ENCODE measurements at regions not wholly inside any gene's neighbourhood (a gene's known extent, or its start where the extent isn't known, plus 50 kb on each side); places are given as distances from the start of the nearest gene placed in this dataset.

DNA sequence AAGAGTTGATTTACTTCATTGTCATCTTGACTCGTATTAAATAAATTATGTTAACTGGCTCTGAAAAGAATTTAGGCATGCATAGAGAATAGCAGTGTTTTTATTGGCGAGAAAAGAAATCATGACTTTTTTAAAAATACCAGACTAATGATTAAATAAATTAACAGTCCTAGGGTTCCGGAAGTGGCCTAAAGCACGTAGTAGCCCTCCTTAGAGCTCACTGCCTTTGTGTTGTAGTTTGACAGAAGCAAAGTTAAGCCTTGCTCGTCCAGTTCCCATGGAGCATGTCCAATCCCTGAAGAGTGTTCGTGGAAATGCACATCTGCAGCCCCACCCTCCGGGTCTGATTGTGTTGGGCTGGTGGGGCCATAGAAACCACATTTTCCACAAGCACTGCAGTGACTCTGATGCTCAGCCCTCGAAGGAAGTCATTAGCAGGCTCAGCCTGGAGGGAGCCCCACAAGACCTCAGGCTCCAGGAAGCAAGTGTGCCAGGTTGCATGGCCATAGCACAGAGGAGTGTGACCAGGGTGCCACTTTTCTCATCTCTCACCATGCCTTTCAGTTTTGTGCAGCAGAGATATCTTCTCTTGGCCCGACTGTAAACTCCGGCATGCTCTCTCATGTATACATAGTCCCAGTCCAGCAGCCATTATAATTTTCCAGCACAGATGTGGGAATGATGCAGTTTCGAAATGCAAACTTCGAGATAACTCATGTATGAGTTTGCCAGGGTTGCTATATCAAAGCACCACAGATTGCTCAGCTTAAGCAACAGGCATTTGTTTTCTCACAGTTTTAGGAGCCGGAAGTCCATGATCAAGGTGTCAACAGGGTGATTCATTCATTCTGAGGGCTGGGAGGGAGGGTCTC is 188.6 kb upstream of the SH3BP4 start:
- intact Hi-C loops (cut with micrococcal nuclease) = no loop called here
- Mint-ChIP-seq H3K9me3 (no peaks in the 10 kb centered on the region), H3K36me3 (no peaks in the 10 kb centered on the region), H3K27me3 (ENCODE audit: low read depth in 2 of 2) (peaks cover 10 to 13% of the 10 kb centered on the region in 2 donors), H3K27ac (no peak overlapping the region), H3K4me1 (no peaks in the 10 kb centered on the region), H3K4me3 (no peak overlapping the region)
- Histone ChIP-seq H3K4me1 (ENCODE audit: control insufficient read depth, insufficient read depth, low read length) (no peaks in the 10 kb centered on the region), H3K36me3 (ENCODE audit: control insufficient read depth, insufficient read depth, low read length) (no peaks in the 10 kb centered on the region), H3K9me3 (ENCODE audit: control insufficient read depth, insufficient read depth, low read length) (no peaks in the 10 kb centered on the region), H3K27me3 (ENCODE audit: control insufficient read depth, insufficient read depth, low read length) (no peaks in the 10 kb centered on the region), H3K27ac (ENCODE audit: low read length) (no peak overlapping the region), H3K4me3 (ENCODE audit: low read length) (no peak overlapping the region)
- TF ChIP-seq, protein P1, sequence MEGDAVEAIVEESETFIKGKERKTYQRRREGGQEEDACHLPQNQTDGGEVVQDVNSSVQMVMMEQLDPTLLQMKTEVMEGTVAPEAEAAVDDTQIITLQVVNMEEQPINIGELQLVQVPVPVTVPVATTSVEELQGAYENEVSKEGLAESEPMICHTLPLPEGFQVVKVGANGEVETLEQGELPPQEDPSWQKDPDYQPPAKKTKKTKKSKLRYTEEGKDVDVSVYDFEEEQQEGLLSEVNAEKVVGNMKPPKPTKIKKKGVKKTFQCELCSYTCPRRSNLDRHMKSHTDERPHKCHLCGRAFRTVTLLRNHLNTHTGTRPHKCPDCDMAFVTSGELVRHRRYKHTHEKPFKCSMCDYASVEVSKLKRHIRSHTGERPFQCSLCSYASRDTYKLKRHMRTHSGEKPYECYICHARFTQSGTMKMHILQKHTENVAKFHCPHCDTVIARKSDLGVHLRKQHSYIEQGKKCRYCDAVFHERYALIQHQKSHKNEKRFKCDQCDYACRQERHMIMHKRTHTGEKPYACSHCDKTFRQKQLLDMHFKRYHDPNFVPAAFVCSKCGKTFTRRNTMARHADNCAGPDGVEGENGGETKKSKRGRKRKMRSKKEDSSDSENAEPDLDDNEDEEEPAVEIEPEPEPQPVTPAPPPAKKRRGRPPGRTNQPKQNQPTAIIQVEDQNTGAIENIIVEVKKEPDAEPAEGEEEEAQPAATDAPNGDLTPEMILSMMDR (IDR thresholded peaks at IDR 0.05) = no peak
- WGBS (ENCODE audit: insufficient coverage) = 65% methylated on average over 11 of the region's 13 CpGs
- ATAC-seq (no peak), DNase-seq (no peak)

DNA sequence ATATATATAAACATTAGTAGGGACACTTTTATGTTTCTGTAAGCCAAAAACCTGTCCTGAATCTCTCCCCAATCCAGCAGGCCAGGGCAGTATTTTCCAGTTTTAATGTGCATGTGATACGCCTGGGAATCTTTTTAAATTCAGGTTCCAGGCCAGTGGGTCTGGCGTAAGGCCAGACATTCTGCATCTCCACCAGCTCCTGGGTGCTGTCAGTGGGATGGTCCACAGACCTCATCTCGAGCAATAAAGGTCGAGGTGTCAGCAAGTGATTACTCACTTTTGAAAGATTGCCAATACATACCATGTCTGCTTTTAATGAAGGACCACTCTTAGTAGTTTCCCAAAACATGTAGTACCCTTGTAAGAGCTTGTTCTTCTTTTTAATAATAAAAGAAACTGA is 189.9 kb upstream of the SH3BP4 start:
- WGBS (ENCODE audit: insufficient coverage) = 78% methylated on average over 4 of the region's 4 CpGs
- TF ChIP-seq, protein P1 (IDR thresholded peaks at IDR 0.05) = no peak
- H3K4me3 ChIP-seq (ENCODE audit: low read length) = no peak overlapping the region
- H3K36me3 Mint-ChIP-seq = no peaks in the 10 kb centered on the region
- H3K27ac ChIP-seq (ENCODE audit: low read length) = no peak overlapping the region
- ATAC-seq (no peak), DNase-seq (no peak)
- H3K27me3 Mint-ChIP-seq (ENCODE audit: low read depth in 2 of 2) = peaks cover 13% of the 10 kb centered on the region in 2 donors
- H3K9me3 Mint-ChIP-seq = no peaks in the 10 kb centered on the region
- no peaks in the 10 kb centered on the region for H3K4me1 ChIP-seq (ENCODE audit: control insufficient read depth, insufficient read depth, low read length)
- H3K27ac Mint-ChIP-seq = no peak overlapping the region
- intact Hi-C loops (cut with micrococcal nuclease) = no loop called here
- H3K36me3 ChIP-seq (ENCODE audit: control insufficient read depth, insufficient read depth, low read length) = no peaks in the 10 kb centered on the region
- no peaks in the 10 kb centered on the region for H3K9me3 ChIP-seq (ENCODE audit: control insufficient read depth, insufficient read depth, low read length)
- no peak overlapping the region for H3K4me3 Mint-ChIP-seq
- H3K4me1 Mint-ChIP-seq = no peaks in the 10 kb centered on the region
- H3K27me3 ChIP-seq (ENCODE audit: control insufficient read depth, insufficient read depth, low read length) = no peaks in the 10 kb centered on the region

DNA sequence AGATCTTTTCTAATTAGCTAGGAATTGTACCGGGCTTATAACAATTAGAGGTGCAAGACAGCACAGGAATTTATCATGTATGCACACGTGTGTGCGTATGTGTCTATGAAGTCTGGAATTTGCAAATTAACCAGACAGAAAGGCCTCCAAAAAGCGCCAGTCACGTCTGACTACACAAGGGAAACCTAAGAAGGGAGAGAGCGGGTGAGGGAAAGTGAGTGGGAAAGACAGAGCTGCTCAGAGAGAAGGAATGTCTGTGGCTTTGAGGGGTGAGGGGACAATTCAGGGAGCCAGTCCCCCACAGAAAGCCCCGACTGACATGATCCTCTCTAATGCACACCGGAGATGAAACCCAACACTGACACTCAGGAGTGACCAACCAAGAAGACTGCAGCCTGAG is 197.7 kb upstream of the SH3BP4 start:
- ATAC-seq = no peak
- no peak for DNase-seq

More for the DNA sequence above, 197.7 kb upstream of the SH3BP4 start:
- intact Hi-C loops (cut with micrococcal nuclease) = no loop called here
- Mint-ChIP-seq H3K27me3 (ENCODE audit: low read depth in 2 of 2) (peaks cover 12 to 15% of the 10 kb centered on the region in 2 donors), H3K4me3 (no peak overlapping the region), H3K9me3 (no peaks in the 10 kb centered on the region), H3K4me1 (no peaks in the 10 kb centered on the region), H3K27ac (no peak overlapping the region), H3K36me3 (no peaks in the 10 kb centered on the region)
- no peak overlapping the region for H3K4me3 ChIP-seq (ENCODE audit: low read length)
- no peaks in the 10 kb centered on the region for H3K9me3 ChIP-seq (ENCODE audit: control insufficient read depth, insufficient read depth, low read length)
- H3K36me3 ChIP-seq (ENCODE audit: control insufficient read depth, insufficient read depth, low read length) = no peaks in the 10 kb centered on the region
- H3K27ac ChIP-seq (ENCODE audit: low read length) = no peak overlapping the region
- no peaks in the 10 kb centered on the region for H3K27me3 ChIP-seq (ENCODE audit: control insufficient read depth, insufficient read depth, low read length)
- WGBS (ENCODE audit: insufficient coverage) = 92% methylated on average over 8 of the region's 8 CpGs
- no peaks in the 10 kb centered on the region for H3K4me1 ChIP-seq (ENCODE audit: control insufficient read depth, insufficient read depth, low read length)
- TF ChIP-seq, protein P1 (IDR thresholded peaks at IDR 0.05) = no peak

Measured in natural killer cell (primary cell).